SK-N-SH (cell line): ENCODE measurements at regions not wholly inside any gene's neighbourhood (a gene's known extent, or its start where the extent isn't known, plus 50 kb on each side); places are given as distances from the start of the nearest gene placed in this dataset.

Experiments
- CTCF ChIP-seq: fragments of 200-600 bp; sonication (generic); IDR thresholded peaks from 2 replicates; pipeline ENCODE4 v1.6.1; 2017; ENCODE audit warnings: antibody characterized with exemption, mild to moderate bottlenecking, moderate library complexity
- EP300 ChIP-seq, 2 experiments: IDR thresholded peaks; 2 replicates each; pipeline versions ENCODE4 v1.4.0 to v1.6.1; 2012; ENCODE audit warnings: borderline replicate concordance in 1 of 2, low read depth in 1 of 2, low read length in 1 of 2
- EZH2phosphoT487 ChIP-seq: fragments of 200-600 bp; sonication (generic); IDR thresholded peaks from 2 replicates; pipeline ENCODE4 v1.6.1; 2017; ENCODE audit warnings: low read depth, mixed run types, mild to moderate bottlenecking, antibody characterized with exemption, moderate library complexity, borderline replicate concordance
- FOXM1 ChIP-seq: IDR thresholded peaks from 2 replicates; pipeline ENCODE4 v1.4.0; 2012; ENCODE audit warnings: low read depth, mild to moderate bottlenecking
- JUND ChIP-seq: IDR thresholded peaks from 2 replicates; pipeline ENCODE4 v1.4.0; 2012
- RCOR1 ChIP-seq: fragments of 150-350 bp; IDR thresholded peaks from 2 replicates; pipeline ENCODE4 v1.6.1; 2017; ENCODE audit warnings: antibody characterized with exemption, low read length
- SIN3A ChIP-seq: IDR thresholded peaks from 2 replicates; pipeline ENCODE4 v1.6.1; 2012; ENCODE audit warnings: low read depth, mild to moderate bottlenecking, low read length, moderate library complexity, borderline replicate concordance
- SMC3 ChIP-seq: IDR thresholded peaks from 2 replicates; pipeline ENCODE4 v1.6.1; 2012; ENCODE audit warnings: low read depth, low read length, improper control_type of control experiment
- TF ChIP-seq, protein P1 (sequence below): IDR thresholded peaks from 2 replicates; pipeline ENCODE4 v1.4.0; 2012; ENCODE audit warnings: low read depth

DNA sequence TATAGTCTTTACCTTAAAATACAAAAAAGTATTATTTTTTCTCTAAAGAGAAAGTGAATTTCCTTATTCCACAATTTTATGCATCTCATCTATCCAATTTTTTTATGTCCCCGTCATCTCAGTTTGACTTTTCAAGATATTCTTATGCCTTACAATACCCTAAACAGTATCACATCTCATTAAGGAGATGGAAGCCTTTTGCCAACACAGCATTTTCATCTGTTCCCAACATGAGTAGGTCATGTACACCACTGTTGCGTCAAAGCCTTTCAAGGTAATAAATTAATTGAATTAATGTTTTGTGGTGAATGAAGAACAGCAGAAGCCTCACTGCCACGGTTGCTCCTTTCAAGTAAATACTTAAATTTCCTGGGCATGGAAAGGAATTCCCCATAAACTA, 299.4 kb downstream of the EPHA4 start:
- TF ChIP-seq, protein P1, sequence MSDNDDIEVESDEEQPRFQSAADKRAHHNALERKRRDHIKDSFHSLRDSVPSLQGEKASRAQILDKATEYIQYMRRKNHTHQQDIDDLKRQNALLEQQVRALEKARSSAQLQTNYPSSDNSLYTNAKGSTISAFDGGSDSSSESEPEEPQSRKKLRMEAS: no peak
- TF ChIP-seq CTCF (no peak), SIN3A (no peak), EP300 (IDR thresholded peaks at IDR 0.05; ENCODE audit: borderline replicate concordance in 1 of 2, low read depth in 1 of 2, low read length in 1 of 2) (no peak), JUND (no peak), EZH2phosphoT487 (no peak), RCOR1 (no peak), FOXM1 (no peak), SMC3 (no peak)
